CD4-positive, alpha-beta T cell treated with Interleukin-15 for 1 hour (primary cell): ENCODE measurements at regions not wholly inside any gene's neighbourhood (a gene's known extent, or its start where the extent isn't known, plus 50 kb on each side); places are given as distances from the start of the nearest gene placed in this dataset.
"Not testable (repeated sequence)": the region's sequence is repeated elsewhere in the genome, so short reads cannot be mapped to it uniquely, and the experiment has no call there.

Experiments
- DNase-seq: peaks from one replicate; pipeline ENCODE4 v3.0.0-alpha.2; 2020

GRCh38 chr12:28776913-28777422 is 372.1 kb upstream of the FAR2 start:
- no peak for DNase-seq

GRCh38 chr12:28777603-28778365 is 371.3 kb upstream of the FAR2 start:
- DNase-seq, result no peak

GRCh38 chr12:28780096-28780495 is 369.0 kb upstream of the FAR2 start:
- no peak for DNase-seq

GRCh38 chr12:28780960-28781359 is 368.1 kb upstream of the FAR2 start:
- DNase-seq, result no peak

GRCh38 chr12:28781671-28782652 is 367.1 kb upstream of the FAR2 start:
- no peak for DNase-seq

- DNase-seq, result no peak
Measured at GRCh38 chr12:28782812-28783211, 366.3 kb upstream of the FAR2 start.

GRCh38 chr12:28787151-28787550 is 361.9 kb upstream of the FAR2 start:
- no peak for DNase-seq

- DNase-seq, result not testable (repeated sequence)
Measured at GRCh38 chr12:28788256-28788655, 360.8 kb upstream of the FAR2 start.

GRCh38 chr12:28793581-28794151 is 355.4 kb upstream of the FAR2 start:
- no peak for DNase-seq

- no peak for DNase-seq
Measured at GRCh38 chr12:28794211-28794610, 354.9 kb upstream of the FAR2 start.

GRCh38 chr12:28794786-28795185 is 354.3 kb upstream of the FAR2 start:
- DNase-seq, result no peak

- DNase-seq, result no peak
Measured at GRCh38 chr12:28795311-28795710, 353.8 kb upstream of the FAR2 start.

GRCh38 chr12:28799348-28799747 is 349.7 kb upstream of the FAR2 start:
- no peak for DNase-seq

GRCh38 chr12:28800129-28800528 is 348.9 kb upstream of the FAR2 start:
- no peak for DNase-seq

GRCh38 chr12:28802706-28803438 is 346.2 kb upstream of the FAR2 start:
- DNase-seq, result no peak

GRCh38 chr12:28807535-28807934 is 341.5 kb upstream of the FAR2 start:
- DNase-seq, result no peak

GRCh38 chr12:28811457-28811856 is 337.6 kb upstream of the FAR2 start:
- DNase-seq, result no peak

- no peak for DNase-seq
Measured at GRCh38 chr12:28814246-28814645, 334.8 kb upstream of the FAR2 start.

GRCh38 chr12:28817524-28817923 is 331.6 kb upstream of the FAR2 start:
- DNase-seq, result no peak

- no peak for DNase-seq
Measured at GRCh38 chr12:28824193-28824846, 324.8 kb upstream of the FAR2 start.

- DNase-seq, result no peak
Measured at GRCh38 chr12:28824849-28825248, 324.2 kb upstream of the FAR2 start.

- no peak for DNase-seq
Measured at GRCh38 chr12:28826766-28827165, 322.3 kb upstream of the FAR2 start.
